Caco-2 (cell line): ENCODE measurements at regions not wholly inside any gene's neighbourhood (a gene's known extent, or its start where the extent isn't known, plus 50 kb on each side); places are given as distances from the start of the nearest gene placed in this dataset.

ENCODE experiments used
- BruUV-seq: library from RNA; stranded (reverse); fragments of 400-500 nt; replicated peaks from 2 replicates; lab custom pipeline; 2021; lab: Mats Ljungman, UMichigan
- CTCF ChIA-PET: fragments of 300-600 bp; sonication (Branson Sonifier 250); formaldehyde crosslinking; loops from one replicate; lab custom pipeline; 2022; ENCODE audit warnings: antibody characterized with exemption; lab: Charles Lee
- POLR2A ChIA-PET: fragments of 300-600 bp; sonication (Branson Sonifier 250); formaldehyde crosslinking; loops from one replicate; lab custom pipeline; 2022; ENCODE audit warnings: antibody characterized with exemption; lab: Charles Lee
- DNase-seq, 2 experiments: peaks; one replicate each; pipeline versions ENCODE4 v3.0.0 to v3.0.0-alpha.2; 2020 to 2022
- H3K27me3 ChIP-seq: replicated peaks from 2 replicates; pipeline ENCODE4 v1.6.0; 2011; ENCODE audit warnings: low read length; ENCODE audit not compliant: control insufficient read depth, insufficient read depth
- H3K36me3 ChIP-seq: 2 replicates; pipeline ENCODE4 v1.5.1; 2011; ENCODE audit warnings: low read length; ENCODE audit not compliant: control insufficient read depth, insufficient read depth
- H3K4me1 ChIP-seq: fragments of 250-450 bp; sonication (Bioruptor Pico); 2 replicates; pipeline ENCODE4 v1.5.1; 2020; ENCODE audit warnings: mild to moderate bottlenecking
- H3K4me3 ChIP-seq: 2 replicates; pipeline ENCODE4 v1.5.1; 2011; ENCODE audit warnings: low read depth, mild to moderate bottlenecking, control low read depth, low read length
- H3K9me3 ChIP-seq: fragments of 250-450 bp; sonication (Bioruptor Pico); 2 replicates; pipeline ENCODE4 v1.5.1; 2020; ENCODE audit warnings: mild to moderate bottlenecking, moderate library complexity
- H3K27ac Mint-ChIP-seq: one replicate; pipeline ENCODE4 v1.8.0; 2022; ENCODE audit warnings: mixed read lengths; ENCODE audit not compliant: unreplicated experiment
- H3K27me3 Mint-ChIP-seq: one replicate; pipeline ENCODE4 v1.8.0; 2022; ENCODE audit warnings: mixed read lengths; ENCODE audit not compliant: insufficient read depth, unreplicated experiment
- H3K36me3 Mint-ChIP-seq: one replicate; pipeline ENCODE4 v1.8.0; 2022; ENCODE audit warnings: mild to moderate bottlenecking, mixed read lengths; ENCODE audit not compliant: insufficient read depth, unreplicated experiment
- H3K4me1 Mint-ChIP-seq: one replicate; pipeline ENCODE4 v1.8.0; 2022; ENCODE audit warnings: low read depth, mixed read lengths; ENCODE audit not compliant: unreplicated experiment
- H3K4me3 Mint-ChIP-seq: one replicate; pipeline ENCODE4 v1.8.0; 2022; ENCODE audit warnings: mild to moderate bottlenecking, moderate library complexity, mixed read lengths; ENCODE audit not compliant: unreplicated experiment
- H3K9me3 Mint-ChIP-seq: one replicate; pipeline ENCODE4 v1.8.0; 2022; ENCODE audit warnings: mixed read lengths; ENCODE audit not compliant: unreplicated experiment
- CTCF ChIP-seq, 2 experiments: fragments of 200-600 bp in 1 of 2; IDR thresholded peaks; 1 replicate in 1 of 2; 2 replicates in 1 of 2; pipeline versions ENCODE4 v1.5.1 to v1.8.0; 2011 to 2022; ENCODE audit warnings: antibody characterized with exemption in 1 of 2, control low read depth in 1 of 2, inconsistent platforms in 1 of 2, low read depth in 1 of 2, low read length in 1 of 2, mild to moderate bottlenecking in 1 of 2, moderate library complexity in 1 of 2; ENCODE audit not compliant: insufficient read depth in 1 of 2, severe bottlenecking in 1 of 2, unreplicated experiment in 1 of 2
- intact Hi-C: fragments of 100-400 bp; cut with micrococcal nuclease; formaldehyde crosslinking; loops from one replicate; pipeline ENCODE4 v1.10.0; 2022; ENCODE audit not compliant: unreplicated experiment

- no peaks in the 10 kb centered on the region for H3K36me3 Mint-ChIP-seq
- ChIA-PET CTCF (no interaction called here), POLR2A (interaction anchor here (0.5 kb wide), 1 partner anchor 889 kb away, joined by 3 read pairs; no protein-coding TSS in a partner anchor)
- H3K27me3 Mint-ChIP-seq, result no peaks in the 10 kb centered on the region
- H3K4me3 ChIP-seq, result no peak overlapping the region
- H3K27me3 ChIP-seq, result no peaks in the 10 kb centered on the region
- BruUV-seq, result no TSS peak
- no peak for DNase-seq
- no peaks in the 10 kb centered on the region for H3K9me3 ChIP-seq
- no peaks in the 10 kb centered on the region for H3K9me3 Mint-ChIP-seq
- intact Hi-C loops, result no loop called here
- no peaks in the 10 kb centered on the region for H3K4me1 Mint-ChIP-seq
- no peaks in the 10 kb centered on the region for H3K36me3 ChIP-seq
- TF ChIP-seq CTCF (IDR thresholded peaks at IDR 0.05; ENCODE audit: insufficient read depth in 1 of 2, low read depth in 1 of 2, low read length in 1 of 2, severe bottlenecking in 1 of 2, unreplicated experiment in 1 of 2), result no peak
- no peak overlapping the region for H3K27ac Mint-ChIP-seq
- no peak overlapping the region for H3K4me3 Mint-ChIP-seq
- no peaks in the 10 kb centered on the region for H3K4me1 ChIP-seq
Observed at GRCh38 chr13:33528896-33529295, 243.3 kb upstream of the STARD13 start.

GRCh38 chr13:33531484-33531883, 245.9 kb upstream of the STARD13 start:
- POLR2A ChIA-PET, result interaction anchor here (1.0 kb wide), 1 partner anchor 12 kb away, joined by 4 read pairs; no protein-coding TSS in a partner anchor
- no peak for TF ChIP-seq CTCF (IDR thresholded peaks at IDR 0.05; ENCODE audit: insufficient read depth in 1 of 2, low read depth in 1 of 2, low read length in 1 of 2, severe bottlenecking in 1 of 2, unreplicated experiment in 1 of 2)
- no peak overlapping the region for H3K4me3 ChIP-seq
- Mint-ChIP-seq H3K4me1 (no peaks in the 10 kb centered on the region), H3K4me3 (no peak overlapping the region), H3K9me3 (no peaks in the 10 kb centered on the region), H3K36me3 (peaks cover 3% of the 10 kb centered on the region), H3K27ac (no peak overlapping the region), H3K27me3 (no peaks in the 10 kb centered on the region)
- H3K27me3 ChIP-seq, result no peaks in the 10 kb centered on the region
- no peaks in the 10 kb centered on the region for H3K36me3 ChIP-seq
- H3K9me3 ChIP-seq, result no peaks in the 10 kb centered on the region
- H3K4me1 ChIP-seq, result no peaks in the 10 kb centered on the region
- BruUV-seq, result no TSS peak
- CTCF ChIA-PET, result no interaction called here
- intact Hi-C loops, result no loop called here
- DNase-seq, result no peak

- H3K27me3 Mint-ChIP-seq, result no peaks in the 10 kb centered on the region
- intact Hi-C loops, result no loop called here
- no peaks in the 10 kb centered on the region for H3K27me3 ChIP-seq
- no peak for DNase-seq
- H3K4me3 ChIP-seq, result no peak overlapping the region
- H3K4me1 Mint-ChIP-seq, result no peaks in the 10 kb centered on the region
- POLR2A ChIA-PET, result no interaction called here
- no peaks in the 10 kb centered on the region for H3K36me3 ChIP-seq
- H3K4me3 Mint-ChIP-seq, result no peak overlapping the region
- H3K9me3 Mint-ChIP-seq, result no peaks in the 10 kb centered on the region
- BruUV-seq, result no TSS peak
- H3K4me1 ChIP-seq, result no peaks in the 10 kb centered on the region
- TF ChIP-seq CTCF (IDR thresholded peaks at IDR 0.05; ENCODE audit: insufficient read depth in 1 of 2, low read depth in 1 of 2, low read length in 1 of 2, severe bottlenecking in 1 of 2, unreplicated experiment in 1 of 2), result no peak
- no peaks in the 10 kb centered on the region for H3K9me3 ChIP-seq
- no peak overlapping the region for H3K27ac Mint-ChIP-seq
- CTCF ChIA-PET, result no interaction called here
- H3K36me3 Mint-ChIP-seq, result peaks cover 4% of the 10 kb centered on the region
Observed at GRCh38 chr13:33535061-33535460, 249.5 kb upstream of the STARD13 start.
